ENCODE measurements at regions not wholly inside any gene's neighbourhood (a gene's known extent, or its start where the extent isn't known, plus 50 kb on each side); places are given as distances from the start of the nearest gene placed in this dataset.

DNA sequence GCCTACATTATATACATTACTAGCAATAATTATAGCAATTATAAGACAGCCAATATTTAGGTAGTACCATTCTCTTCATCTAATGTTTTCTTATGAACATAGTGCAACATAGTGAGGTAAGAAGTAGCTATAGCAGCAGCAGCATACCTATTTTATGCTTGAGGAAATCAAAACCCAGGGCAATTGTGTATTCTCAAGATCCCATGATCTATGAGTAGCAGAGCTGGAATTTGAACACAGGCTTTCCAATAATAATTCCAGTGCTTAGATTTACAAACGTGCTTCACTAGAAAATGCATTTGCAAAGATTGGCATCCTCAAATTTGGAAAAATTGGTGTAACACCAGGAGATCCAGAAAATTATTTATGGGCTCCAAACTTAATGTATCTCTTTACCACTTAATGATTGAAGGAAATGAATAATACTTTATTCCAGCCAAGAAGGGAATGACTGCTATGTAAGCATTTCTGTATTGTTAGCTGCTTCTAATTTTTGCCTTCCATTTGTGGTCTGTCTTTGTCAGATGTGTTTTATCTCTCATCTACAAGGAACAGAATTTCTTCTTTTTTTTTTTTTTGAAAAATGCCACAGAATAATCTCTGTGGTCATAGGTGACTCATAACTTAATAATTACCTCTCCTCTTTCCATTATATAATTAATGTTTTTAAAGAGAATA lies 451.1 kb downstream of the ARAP2 start:
- TF ChIP-seq, protein P1, sequence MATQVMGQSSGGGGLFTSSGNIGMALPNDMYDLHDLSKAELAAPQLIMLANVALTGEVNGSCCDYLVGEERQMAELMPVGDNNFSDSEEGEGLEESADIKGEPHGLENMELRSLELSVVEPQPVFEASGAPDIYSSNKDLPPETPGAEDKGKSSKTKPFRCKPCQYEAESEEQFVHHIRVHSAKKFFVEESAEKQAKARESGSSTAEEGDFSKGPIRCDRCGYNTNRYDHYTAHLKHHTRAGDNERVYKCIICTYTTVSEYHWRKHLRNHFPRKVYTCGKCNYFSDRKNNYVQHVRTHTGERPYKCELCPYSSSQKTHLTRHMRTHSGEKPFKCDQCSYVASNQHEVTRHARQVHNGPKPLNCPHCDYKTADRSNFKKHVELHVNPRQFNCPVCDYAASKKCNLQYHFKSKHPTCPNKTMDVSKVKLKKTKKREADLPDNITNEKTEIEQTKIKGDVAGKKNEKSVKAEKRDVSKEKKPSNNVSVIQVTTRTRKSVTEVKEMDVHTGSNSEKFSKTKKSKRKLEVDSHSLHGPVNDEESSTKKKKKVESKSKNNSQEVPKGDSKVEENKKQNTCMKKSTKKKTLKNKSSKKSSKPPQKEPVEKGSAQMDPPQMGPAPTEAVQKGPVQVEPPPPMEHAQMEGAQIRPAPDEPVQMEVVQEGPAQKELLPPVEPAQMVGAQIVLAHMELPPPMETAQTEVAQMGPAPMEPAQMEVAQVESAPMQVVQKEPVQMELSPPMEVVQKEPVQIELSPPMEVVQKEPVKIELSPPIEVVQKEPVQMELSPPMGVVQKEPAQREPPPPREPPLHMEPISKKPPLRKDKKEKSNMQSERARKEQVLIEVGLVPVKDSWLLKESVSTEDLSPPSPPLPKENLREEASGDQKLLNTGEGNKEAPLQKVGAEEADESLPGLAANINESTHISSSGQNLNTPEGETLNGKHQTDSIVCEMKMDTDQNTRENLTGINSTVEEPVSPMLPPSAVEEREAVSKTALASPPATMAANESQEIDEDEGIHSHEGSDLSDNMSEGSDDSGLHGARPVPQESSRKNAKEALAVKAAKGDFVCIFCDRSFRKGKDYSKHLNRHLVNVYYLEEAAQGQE (IDR thresholded peaks at IDR 0.05; ENCODE audit: low read depth), result no peak
- TF ChIP-seq TCF12 (IDR thresholded peaks at IDR 0.05; ENCODE audit: low read depth) (no peak), ZBTB7A (IDR thresholded peaks at IDR 0.05; ENCODE audit: low read depth) (no peak), EGR1 (IDR thresholded peaks at IDR 0.05) (no peak), YY1 (IDR thresholded peaks at IDR 0.05; ENCODE audit: low read depth) (no peak), NFIC (IDR thresholded peaks at IDR 0.05) (no peak), CREB1 (IDR thresholded peaks at IDR 0.05; ENCODE audit: low read depth) (no peak), CEBPB (IDR thresholded peaks at IDR 0.05) (no peak), TEAD4 (IDR thresholded peaks at IDR 0.05) (no peak), TAF1 (IDR thresholded peaks at IDR 0.05; ENCODE audit: low read depth) (no peak), FOXM1 (IDR thresholded peaks at IDR 0.05; ENCODE audit: borderline replicate concordance, low read depth) (no peak)
- TF ChIP-seq, protein P2, sequence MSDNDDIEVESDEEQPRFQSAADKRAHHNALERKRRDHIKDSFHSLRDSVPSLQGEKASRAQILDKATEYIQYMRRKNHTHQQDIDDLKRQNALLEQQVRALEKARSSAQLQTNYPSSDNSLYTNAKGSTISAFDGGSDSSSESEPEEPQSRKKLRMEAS (IDR thresholded peaks at IDR 0.05), result no peak
- TF ChIP-seq, protein P3, sequence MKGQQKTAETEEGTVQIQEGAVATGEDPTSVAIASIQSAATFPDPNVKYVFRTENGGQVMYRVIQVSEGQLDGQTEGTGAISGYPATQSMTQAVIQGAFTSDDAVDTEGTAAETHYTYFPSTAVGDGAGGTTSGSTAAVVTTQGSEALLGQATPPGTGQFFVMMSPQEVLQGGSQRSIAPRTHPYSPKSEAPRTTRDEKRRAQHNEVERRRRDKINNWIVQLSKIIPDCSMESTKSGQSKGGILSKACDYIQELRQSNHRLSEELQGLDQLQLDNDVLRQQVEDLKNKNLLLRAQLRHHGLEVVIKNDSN (IDR thresholded peaks at IDR 0.05), result no peak

DNA sequence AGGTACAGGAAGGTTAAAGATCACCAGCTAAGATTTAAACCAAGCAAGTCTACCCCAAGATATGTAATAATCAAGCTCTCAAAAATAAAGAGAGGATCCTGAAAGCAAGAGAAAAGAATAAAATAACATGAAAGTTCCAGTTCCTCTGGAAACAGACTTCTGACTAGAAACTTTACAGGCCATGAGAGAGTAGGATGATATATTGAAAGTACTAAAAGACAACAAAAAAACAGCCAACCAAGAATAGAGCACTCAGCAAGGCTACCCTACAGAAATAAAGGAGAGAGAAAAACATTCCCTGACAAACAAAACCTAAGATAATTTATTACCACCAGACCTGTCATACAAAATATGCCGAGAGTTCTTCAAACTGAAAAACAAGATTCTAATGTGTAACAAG lies 450.5 kb downstream of the ARAP2 start:
- TF ChIP-seq ZBTB7A (IDR thresholded peaks at IDR 0.05; ENCODE audit: low read depth), result no peak
- TF ChIP-seq CEBPB (IDR thresholded peaks at IDR 0.05), result no peak
- TF ChIP-seq, protein P2 (IDR thresholded peaks at IDR 0.05), result no peak
- TF ChIP-seq EP300 (IDR thresholded peaks at IDR 0.05; ENCODE audit: borderline replicate concordance), result no peak
- no peak for TF ChIP-seq RAD21 (IDR thresholded peaks at IDR 0.05; ENCODE audit: low read depth)
- TF ChIP-seq YY1 (IDR thresholded peaks at IDR 0.05; ENCODE audit: low read depth), result no peak
- no peak for TF ChIP-seq TAF1 (IDR thresholded peaks at IDR 0.05; ENCODE audit: low read depth)
- TF ChIP-seq, protein P1 (IDR thresholded peaks at IDR 0.05; ENCODE audit: low read depth), result no peak
- no peak for TF ChIP-seq FOXM1 (IDR thresholded peaks at IDR 0.05; ENCODE audit: borderline replicate concordance, low read depth)
- no peak for TF ChIP-seq TCF12 (IDR thresholded peaks at IDR 0.05; ENCODE audit: low read depth)
- TF ChIP-seq EGR1 (IDR thresholded peaks at IDR 0.05), result no peak

DNA sequence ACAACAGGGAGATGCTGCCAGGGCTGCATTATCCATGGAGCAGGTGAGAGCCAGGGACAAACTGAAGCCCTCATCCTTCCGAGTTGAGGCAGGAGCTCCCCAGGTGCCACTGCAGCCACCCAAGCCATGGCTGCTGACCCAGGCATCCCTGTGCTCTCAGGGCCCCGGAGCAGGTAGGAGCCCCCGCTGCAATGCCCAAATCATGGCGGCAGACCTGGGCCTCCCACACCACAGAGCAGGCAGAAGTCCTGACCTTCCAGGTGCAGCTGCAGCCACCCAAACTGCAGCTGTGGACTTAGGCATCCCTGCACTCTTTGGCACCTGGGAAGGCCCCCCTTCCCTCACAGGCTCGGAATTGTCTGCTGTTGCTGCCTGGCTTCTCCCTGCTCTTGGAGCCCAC lies 443.6 kb downstream of the ARAP2 start:
- TF ChIP-seq CEBPB (IDR thresholded peaks at IDR 0.05) (no peak), FOXM1 (IDR thresholded peaks at IDR 0.05; ENCODE audit: borderline replicate concordance, low read depth) (no peak), ZBTB7A (IDR thresholded peaks at IDR 0.05; ENCODE audit: low read depth) (no peak), EP300 (IDR thresholded peaks at IDR 0.05; ENCODE audit: borderline replicate concordance) (no peak), YY1 (IDR thresholded peaks at IDR 0.05; ENCODE audit: low read depth) (no peak)
- TF ChIP-seq, protein P1 (IDR thresholded peaks at IDR 0.05; ENCODE audit: low read depth), result no peak

DNA sequence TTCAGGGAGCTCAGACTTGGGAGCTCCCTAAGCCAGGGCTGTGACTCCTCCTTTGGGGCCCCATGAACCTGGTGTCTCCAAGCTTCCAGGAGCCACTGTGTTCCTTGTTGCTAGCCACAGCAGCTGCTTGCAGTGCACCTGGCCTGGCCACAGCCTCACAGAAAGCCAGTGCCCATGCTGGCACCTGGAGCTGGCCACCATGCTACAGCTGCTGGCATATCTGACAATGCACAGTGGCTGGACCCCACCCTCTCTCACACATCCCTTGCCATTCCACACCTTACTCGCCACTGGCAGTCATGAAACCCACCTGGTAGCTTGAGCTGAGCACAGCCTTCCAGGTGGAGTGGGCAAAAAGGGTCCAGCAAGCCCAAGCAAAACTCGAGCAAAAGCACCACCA lies 441.7 kb downstream of the ARAP2 start:
- TF ChIP-seq TCF12 (IDR thresholded peaks at IDR 0.05; ENCODE audit: low read depth) (no peak), YY1 (IDR thresholded peaks at IDR 0.05; ENCODE audit: low read depth) (no peak), FOXM1 (IDR thresholded peaks at IDR 0.05; ENCODE audit: borderline replicate concordance, low read depth) (no peak), RAD21 (IDR thresholded peaks at IDR 0.05; ENCODE audit: low read depth) (no peak), EP300 (IDR thresholded peaks at IDR 0.05; ENCODE audit: borderline replicate concordance) (no peak), NFIC (IDR thresholded peaks at IDR 0.05) (no peak), ZBTB7A (IDR thresholded peaks at IDR 0.05; ENCODE audit: low read depth) (no peak), EGR1 (IDR thresholded peaks at IDR 0.05) (no peak), CREB1 (IDR thresholded peaks at IDR 0.05; ENCODE audit: low read depth) (no peak), TEAD4 (IDR thresholded peaks at IDR 0.05) (no peak)
- TF ChIP-seq, protein P1 (IDR thresholded peaks at IDR 0.05; ENCODE audit: low read depth), result no peak
- TF ChIP-seq, protein P2 (IDR thresholded peaks at IDR 0.05), result no peak
- TF ChIP-seq, protein P3 (IDR thresholded peaks at IDR 0.05), result no peak
